ENCODE measurements at regions not wholly inside any gene's neighbourhood (a gene's known extent, or its start where the extent isn't known, plus 50 kb on each side); places are given as distances from the start of the nearest gene placed in this dataset.

GRCh38 chr3:67106874-67107273 lies 108.8 kb downstream of the KBTBD8 start:
- DNase-seq (ENCODE audit: extremely low read depth in 1 of 4, low spot score in 3 of 4): no peak
- H3K9me1 ChIP-seq (ENCODE audit: control insufficient read depth, insufficient read depth, low read length): no peaks in the 10 kb centered on the region
- TF ChIP-seq TCF15 (CRISPR knock-in tag; IDR thresholded peaks at IDR 0.05) (no peak), CHD4 (IDR thresholded peaks at IDR 0.05; ENCODE audit: insufficient read depth, insufficient replicate concordance, low read depth, low read length, poor library complexity, severe bottlenecking) (no peak), POLR2AphosphoS5 (IDR thresholded peaks at IDR 0.05; ENCODE audit: control insufficient read depth, insufficient read depth, low read depth, low read length) (no peak), HOMEZ (CRISPR knock-in tag; IDR thresholded peaks at IDR 0.05) (no peak)
- ChIA-PET POLR2A (no interaction called here), CTCF (ENCODE audit: low intra/inter-chr PET ratio) (no interaction called here)
- H3K27ac ChIP-seq (ENCODE audit: extremely low read depth, low read depth, low read length): no peak overlapping the region
- ATAC-seq: no peak
- H3K79me2 ChIP-seq (ENCODE audit: control insufficient read depth, insufficient read depth, low read length): no peaks in the 10 kb centered on the region
- no peaks in the 10 kb centered on the region for H3K27me3 ChIP-seq (ENCODE audit: control insufficient read depth in 2 of 2, insufficient read depth in 2 of 2, low read length in 2 of 2)
- no peaks in the 10 kb centered on the region; the same call in 1 of the 2 replicates for H4K20me1 ChIP-seq (replicated peaks; ENCODE audit: control insufficient read depth, insufficient read depth, low read length)
- no peak overlapping the region for H3K4me3 ChIP-seq
- H3K9ac ChIP-seq (ENCODE audit: insufficient read depth in 1 of 2, low read depth in 2 of 2, low read length in 2 of 2): no peak overlapping the region
- FAIRE-seq: no peak
- intact Hi-C loops (cut with micrococcal nuclease): loop anchor here (5.0 to 10.0 kb wide), 2 partner anchors 135 to 688 kb away; no protein-coding TSS in a partner anchor
- no peaks in the 10 kb centered on the region for H3K4me1 ChIP-seq (replicated peaks in 1 of 2; ENCODE audit: control insufficient read depth in 2 of 2, insufficient read depth in 2 of 2, low read length in 2 of 2)
- in situ Hi-C loops (cut with MboI): no loop called here
- no peaks in the 10 kb centered on the region for H3K36me3 ChIP-seq (ENCODE audit: control insufficient read depth, insufficient read depth, low read length)
- H3K4me2 ChIP-seq (ENCODE audit: insufficient read depth, low read length): no peak overlapping the region
- H2AFZ ChIP-seq (ENCODE audit: low read depth, low read length): no peak overlapping the region
- WGBS (ENCODE audit: insufficient coverage, low coverage, missing lambda C conversion rate): 0% methylated on average over 3 of the region's 3 CpGs
- BruUV-seq (replicated peaks): no TSS peak
- H3K9me3 ChIP-seq (replicated peaks; ENCODE audit: control insufficient read depth, insufficient read depth, low read depth, low read length): no peaks in the 10 kb centered on the region
